ENCODE measurements at regions not wholly inside any gene's neighbourhood (a gene's known extent, or its start where the extent isn't known, plus 50 kb on each side); places are given as distances from the start of the nearest gene placed in this dataset.
"Not testable (repeated sequence)": the region's sequence is repeated elsewhere in the genome, so short reads cannot be mapped to it uniquely, and the experiment has no call there.

GRCh38 chr2:215831296-215831913, 181.9 kb downstream of the MREG start:
- DNase-seq (ENCODE audit: low spot score), result no peak

DNA sequence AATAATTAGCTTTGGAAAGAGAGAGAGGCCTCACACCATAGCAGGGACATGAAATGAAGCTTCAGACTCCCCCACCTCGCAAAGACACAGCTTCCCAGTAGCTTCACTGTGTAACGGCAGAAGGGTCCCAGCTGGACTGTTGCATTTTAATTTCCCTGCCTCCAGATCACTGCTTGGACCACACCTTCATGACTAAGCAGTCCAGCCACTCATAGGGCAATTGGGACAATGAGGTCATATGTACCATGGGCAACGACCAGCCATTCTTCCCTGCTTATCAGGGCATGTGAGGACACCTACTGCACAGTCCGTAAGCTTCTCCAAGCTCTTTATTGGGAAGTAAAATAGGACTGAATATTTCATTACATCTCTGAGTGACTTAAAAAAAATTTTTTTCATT, 183.0 kb downstream of the MREG start:
- no peak for DNase-seq (ENCODE audit: low spot score)

DNA sequence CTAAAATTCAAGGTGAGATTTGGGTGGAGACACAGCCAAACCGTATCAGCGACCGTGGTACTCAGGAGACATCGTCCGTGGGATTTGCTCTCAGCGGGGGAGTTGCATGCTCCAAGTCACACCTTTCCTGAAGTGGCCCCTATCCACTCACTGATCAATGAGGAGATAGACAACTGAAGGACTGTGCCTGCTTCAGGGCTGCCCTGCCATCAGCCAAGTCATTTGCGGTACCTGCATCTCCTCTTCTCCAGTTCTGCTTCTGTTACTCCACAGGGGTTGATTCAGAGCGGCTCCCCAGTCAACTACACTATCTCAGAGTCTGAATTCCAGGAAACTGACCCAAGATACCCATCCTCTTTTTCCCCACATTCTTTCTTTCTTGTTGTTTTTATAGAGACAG, 184.1 kb downstream of the MREG start:
- no peak for DNase-seq (ENCODE audit: low spot score)

- DNase-seq (ENCODE audit: low spot score), result peak; percentile 69
These were observed 184.7 kb downstream of the MREG start for GRCh38 chr2:215828528-215829184.

DNA sequence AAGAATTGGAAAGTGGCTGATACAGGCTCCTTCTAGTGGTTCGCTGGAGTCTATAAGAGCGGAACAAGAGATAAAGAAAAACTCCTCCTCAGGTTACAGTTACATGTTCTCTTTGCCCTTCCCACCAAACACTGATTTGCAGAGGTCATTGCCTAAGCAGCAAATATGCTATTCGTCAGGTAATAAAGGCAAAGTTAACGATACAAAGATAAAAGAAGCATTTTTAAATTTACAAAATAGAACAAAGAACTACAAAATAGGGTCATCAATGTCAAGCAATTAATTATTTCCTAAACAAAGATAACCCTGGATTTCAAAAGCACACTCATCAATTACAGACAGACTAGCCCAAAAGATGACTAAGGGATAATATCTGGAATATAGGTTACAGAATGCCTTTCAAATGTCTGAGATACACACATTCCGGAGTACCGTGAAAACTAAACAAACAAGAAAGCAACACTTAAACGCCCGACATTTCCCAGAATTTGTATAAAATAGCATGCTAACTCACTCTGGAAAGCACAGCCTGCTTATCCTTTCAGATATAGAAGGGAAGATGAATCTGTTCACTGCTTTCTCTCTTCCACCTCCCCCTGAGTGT, 186.4 kb downstream of the MREG start:
- no peak for DNase-seq (ENCODE audit: low spot score)

- DNase-seq (ENCODE audit: low spot score), result no peak
These were observed 187.0 kb downstream of the MREG start for GRCh38 chr2:215826376-215826775.

- no peak for DNase-seq (ENCODE audit: low spot score)
These were observed 187.6 kb downstream of the MREG start for GRCh38 chr2:215825707-215826106.

GRCh38 chr2:215821298-215821697, 192.1 kb downstream of the MREG start:
- not testable (repeated sequence) for DNase-seq (ENCODE audit: low spot score)

DNA sequence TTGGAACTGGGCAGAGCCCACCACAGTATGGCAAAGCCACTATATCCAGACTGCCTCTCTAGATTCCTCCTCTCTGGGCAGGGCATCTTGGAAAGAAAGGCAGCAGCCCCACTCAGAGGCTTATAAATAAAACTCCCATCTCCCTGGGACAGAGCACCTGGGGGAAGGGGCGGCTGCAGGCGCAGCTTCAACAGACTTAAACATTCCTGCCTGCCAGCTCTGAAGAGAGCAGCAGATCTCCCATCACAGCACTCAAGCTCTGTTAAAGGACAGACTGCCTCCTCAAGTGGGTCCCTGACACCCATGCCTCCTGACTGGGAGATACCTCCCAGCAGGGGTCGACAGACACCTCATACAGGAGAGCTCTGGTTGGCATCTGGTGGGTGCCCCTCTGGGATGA, 193.6 kb downstream of the MREG start:
- DNase-seq (ENCODE audit: low spot score), result not testable (repeated sequence)

DNA sequence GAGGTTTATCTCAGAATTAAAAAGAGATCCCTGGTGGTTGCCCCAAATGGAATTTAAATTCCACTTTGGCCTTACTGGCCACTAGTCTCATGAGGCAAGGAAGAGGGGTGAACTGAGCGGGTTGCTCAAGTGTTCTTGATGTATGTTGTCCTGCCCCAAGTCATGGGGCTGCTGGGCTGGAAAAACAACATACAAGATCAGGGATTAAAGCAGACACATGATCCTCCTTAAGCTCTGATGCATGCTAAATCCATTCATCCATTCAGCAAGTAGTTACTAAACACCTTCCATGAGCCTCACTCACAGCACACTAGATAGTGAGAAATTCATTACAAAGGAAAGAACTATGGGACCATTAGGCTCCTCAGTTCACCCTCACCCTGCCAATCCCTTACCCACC, 196.3 kb downstream of the MREG start:
- DNase-seq (ENCODE audit: low spot score), result no peak

DNA sequence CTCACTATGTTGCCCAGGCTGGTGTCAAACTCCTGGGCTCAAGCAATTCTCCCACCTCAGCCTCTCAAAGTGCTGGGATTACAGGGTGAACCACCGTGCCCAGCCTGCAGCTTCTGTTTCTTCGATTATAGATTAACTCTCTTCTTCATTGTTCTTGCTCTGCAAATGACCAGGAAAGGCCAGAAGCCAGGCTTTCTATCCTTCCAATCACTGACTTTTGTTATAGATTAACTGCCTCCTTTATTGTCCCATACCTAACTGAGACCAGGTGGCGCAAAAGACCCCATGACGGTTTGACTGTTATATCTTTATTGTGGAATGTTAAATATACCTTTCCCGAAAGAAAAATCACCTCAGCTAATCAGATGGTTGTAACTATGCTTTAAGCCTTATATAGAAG, 196.9 kb downstream of the MREG start:
- no peak for DNase-seq (ENCODE audit: low spot score)

DNA sequence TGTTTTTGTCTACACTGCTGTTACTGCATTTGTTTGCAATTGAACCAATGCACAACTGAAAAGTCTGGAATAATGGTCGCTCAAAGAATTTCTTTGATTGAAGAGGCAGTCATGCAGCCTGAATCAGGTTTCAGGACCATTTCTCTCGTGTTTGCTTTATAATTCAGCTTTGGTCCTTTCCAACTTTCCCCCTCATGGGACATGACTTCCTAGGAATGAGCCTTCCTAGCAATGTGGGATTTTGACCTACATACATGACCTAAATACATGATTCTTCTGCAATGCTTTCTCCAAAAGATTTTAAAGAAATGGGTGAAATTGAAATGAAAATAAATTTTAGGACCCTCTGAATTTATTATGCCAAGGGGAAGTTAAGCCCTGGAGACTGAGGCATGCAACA, 197.4 kb downstream of the MREG start:
- no peak for DNase-seq (ENCODE audit: low spot score)

- DNase-seq (ENCODE audit: low spot score), result no peak
These were observed 200.4 kb downstream of the MREG start for GRCh38 chr2:215812966-215813365.

DNA sequence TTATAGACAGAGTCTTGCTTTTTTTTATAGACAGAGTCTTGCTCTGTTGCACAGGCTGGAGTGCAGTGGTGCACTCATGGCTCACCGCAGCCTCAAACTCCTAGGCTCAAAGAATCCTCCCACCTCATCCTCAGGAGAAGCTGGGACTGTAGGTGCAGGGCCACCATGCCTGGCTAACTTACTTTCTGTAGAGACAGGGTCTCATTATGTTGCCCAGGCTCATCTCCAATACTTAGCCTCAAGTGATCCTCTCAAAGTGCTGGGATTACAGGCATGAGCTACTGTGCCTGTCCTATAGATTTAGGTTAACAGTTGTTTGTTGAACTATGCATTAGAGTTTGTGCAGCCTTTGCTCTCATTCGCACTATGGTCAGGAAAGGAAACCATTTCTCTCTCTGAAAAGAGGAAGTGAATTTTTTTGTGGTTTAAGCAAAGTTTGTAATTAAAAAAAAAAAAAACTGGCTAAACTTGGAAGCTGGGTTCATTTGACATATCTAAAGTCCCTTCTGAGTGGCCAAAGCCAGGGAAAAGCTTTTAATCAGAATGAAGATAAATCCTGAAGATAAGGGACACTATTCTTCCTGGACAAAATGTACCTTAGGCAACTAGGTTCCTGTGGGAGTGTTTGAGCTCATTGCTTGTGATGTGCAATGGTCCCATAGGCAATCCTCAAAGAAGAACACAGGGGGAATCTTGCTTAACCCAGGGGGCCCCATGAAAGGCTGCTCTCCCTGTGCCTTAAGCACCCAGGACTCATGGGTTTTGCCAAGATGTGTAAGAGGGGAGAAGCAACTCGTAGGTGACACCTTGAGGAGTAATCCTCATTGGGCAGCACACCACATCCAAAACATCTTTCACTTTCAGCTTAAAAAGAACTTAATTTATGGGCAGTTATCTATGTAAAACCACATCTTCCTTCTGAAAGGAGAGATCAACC, 201.7 kb downstream of the MREG start:
- DNase-seq (ENCODE audit: low spot score), result peak; percentile 82

DNA sequence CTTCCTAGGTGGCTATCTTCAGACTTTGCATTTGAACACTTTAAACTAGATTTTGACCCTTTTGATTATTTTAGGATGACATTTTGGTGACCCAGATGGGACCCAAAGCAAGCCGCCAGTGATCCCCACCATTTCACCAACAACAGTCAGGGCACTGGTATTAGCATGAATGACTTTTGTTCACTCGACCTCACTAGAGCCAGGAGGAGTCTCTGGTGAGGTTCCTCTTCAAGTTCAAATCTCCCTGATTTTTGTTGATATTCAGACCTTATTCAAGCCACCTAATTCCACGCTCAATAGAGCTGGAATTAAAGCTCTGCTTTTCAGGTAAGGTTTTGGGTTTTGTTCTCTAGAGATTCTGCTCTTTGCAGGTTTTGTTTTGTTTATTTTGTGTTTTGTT, 202.3 kb downstream of the MREG start:
- peak; percentile 42 for DNase-seq (ENCODE audit: low spot score)

- DNase-seq (ENCODE audit: low spot score), result no peak
These were observed 204.4 kb downstream of the MREG start for GRCh38 chr2:215808996-215809395.

GRCh38 chr2:215808194-215808593, 205.2 kb downstream of the MREG start:
- no peak for DNase-seq (ENCODE audit: low spot score)

GRCh38 chr2:215805493-215805892, 207.9 kb downstream of the MREG start:
- DNase-seq (ENCODE audit: low spot score), result no peak

- no peak for DNase-seq (ENCODE audit: low spot score)
These were observed 210.2 kb downstream of the MREG start for GRCh38 chr2:215803150-215803549.

DNA sequence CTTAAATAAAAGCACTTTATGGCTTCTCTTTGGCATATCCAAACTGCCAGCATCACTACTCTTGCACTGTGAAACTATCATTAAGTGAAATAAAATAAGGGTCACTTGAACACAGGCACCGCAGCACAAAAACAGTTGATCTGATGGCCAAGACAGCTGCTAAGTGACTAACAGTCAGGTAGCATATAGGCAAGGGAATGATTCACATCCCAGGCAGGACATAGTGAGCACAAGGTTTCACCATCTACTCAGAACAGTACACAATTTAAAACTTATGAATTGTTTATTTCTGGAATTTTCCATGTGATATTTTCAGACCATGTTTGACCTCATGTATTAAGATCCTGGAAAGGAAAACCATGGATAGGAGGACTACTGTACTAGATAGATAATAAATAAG, 214.2 kb downstream of the MREG start:
- DNase-seq (ENCODE audit: low spot score), result no peak

- DNase-seq (ENCODE audit: low spot score), result no peak
These were observed 215.7 kb downstream of the MREG start for GRCh38 chr2:215797676-215798075.

DNA sequence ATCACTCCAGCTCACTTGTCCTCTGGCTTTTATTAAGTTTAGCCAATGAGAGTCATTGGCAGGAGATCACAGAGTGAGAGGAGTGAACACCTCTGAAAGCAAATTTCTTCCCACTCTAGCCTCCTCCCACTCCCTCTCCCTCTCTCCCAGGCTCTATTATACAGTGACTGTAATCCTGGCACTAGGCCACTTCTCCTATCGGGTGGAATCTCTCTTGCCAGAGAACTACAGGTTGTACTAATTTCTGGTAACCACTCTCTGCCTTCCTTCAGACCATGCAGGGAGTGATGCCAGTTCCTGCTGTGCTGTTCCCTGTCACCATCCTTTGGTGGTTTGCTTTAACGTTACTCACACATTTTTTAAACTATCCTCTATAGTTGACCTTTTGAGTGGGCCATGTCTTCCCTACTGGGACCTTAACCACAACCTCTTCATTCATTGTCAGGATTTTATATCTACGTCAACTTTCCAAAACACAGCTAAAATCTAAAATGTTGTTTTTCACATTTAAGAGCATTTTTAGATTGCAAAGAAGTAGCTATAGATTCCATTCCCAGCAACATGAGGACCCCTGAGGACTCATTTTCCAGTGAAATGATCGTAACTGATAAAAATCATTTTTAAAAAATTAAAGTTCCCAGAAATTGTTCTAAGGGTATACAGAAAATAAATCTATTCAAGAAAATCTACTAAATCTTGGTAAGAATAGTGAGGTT, 217.1 kb downstream of the MREG start:
- no peak for DNase-seq (ENCODE audit: low spot score)

Data from NAMALWA (cell line).